Bronchial epithelial cell (primary cell): ENCODE measurements at regions not wholly inside any gene's neighbourhood (a gene's known extent, or its start where the extent isn't known, plus 50 kb on each side); places are given as distances from the start of the nearest gene placed in this dataset.

Experiments
- DNase-seq: peaks from one replicate; pipeline ENCODE4 v3.0.0-alpha.2; 2010; ENCODE audit warnings: low read depth
- FAIRE-seq: peaks from 2 replicates; lab custom pipeline; 2011; peaks lifted over from hg19 to GRCh38; lab: Jason Lieb, UNC
- H3K27me3 ChIP-seq: 2 replicates; pipeline ENCODE4 v1.5.1; 2011; ENCODE audit warnings: low read length; ENCODE audit not compliant: control insufficient read depth, insufficient read depth
- H3K36me3 ChIP-seq: 2 replicates; pipeline ENCODE4 v1.5.1; 2011; ENCODE audit warnings: low read length; ENCODE audit not compliant: control insufficient read depth, insufficient read depth
- H3K4me3 ChIP-seq: 2 replicates; pipeline ENCODE4 v1.5.1; 2011; ENCODE audit warnings: mild to moderate bottlenecking, low read depth, low read length, control low read depth
- TF ChIP-seq, protein P1 (sequence below): IDR thresholded peaks from 2 replicates; pipeline ENCODE4 v1.5.1; 2011; ENCODE audit warnings: mild to moderate bottlenecking, moderate library complexity, low read length, control low read depth, inconsistent platforms; ENCODE audit not compliant: insufficient read depth, severe bottlenecking

GRCh38 chr18:8942021-8942908 lies 160.2 kb upstream of the NDUFV2 start:
- Histone ChIP-seq H3K36me3 (no peaks in the 10 kb centered on the region), H3K27me3 (no peaks in the 10 kb centered on the region), H3K4me3 (no peak overlapping the region)
- FAIRE-seq = no peak
- TF ChIP-seq, protein P1, sequence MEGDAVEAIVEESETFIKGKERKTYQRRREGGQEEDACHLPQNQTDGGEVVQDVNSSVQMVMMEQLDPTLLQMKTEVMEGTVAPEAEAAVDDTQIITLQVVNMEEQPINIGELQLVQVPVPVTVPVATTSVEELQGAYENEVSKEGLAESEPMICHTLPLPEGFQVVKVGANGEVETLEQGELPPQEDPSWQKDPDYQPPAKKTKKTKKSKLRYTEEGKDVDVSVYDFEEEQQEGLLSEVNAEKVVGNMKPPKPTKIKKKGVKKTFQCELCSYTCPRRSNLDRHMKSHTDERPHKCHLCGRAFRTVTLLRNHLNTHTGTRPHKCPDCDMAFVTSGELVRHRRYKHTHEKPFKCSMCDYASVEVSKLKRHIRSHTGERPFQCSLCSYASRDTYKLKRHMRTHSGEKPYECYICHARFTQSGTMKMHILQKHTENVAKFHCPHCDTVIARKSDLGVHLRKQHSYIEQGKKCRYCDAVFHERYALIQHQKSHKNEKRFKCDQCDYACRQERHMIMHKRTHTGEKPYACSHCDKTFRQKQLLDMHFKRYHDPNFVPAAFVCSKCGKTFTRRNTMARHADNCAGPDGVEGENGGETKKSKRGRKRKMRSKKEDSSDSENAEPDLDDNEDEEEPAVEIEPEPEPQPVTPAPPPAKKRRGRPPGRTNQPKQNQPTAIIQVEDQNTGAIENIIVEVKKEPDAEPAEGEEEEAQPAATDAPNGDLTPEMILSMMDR = no peak
- no peak for DNase-seq

DNA sequence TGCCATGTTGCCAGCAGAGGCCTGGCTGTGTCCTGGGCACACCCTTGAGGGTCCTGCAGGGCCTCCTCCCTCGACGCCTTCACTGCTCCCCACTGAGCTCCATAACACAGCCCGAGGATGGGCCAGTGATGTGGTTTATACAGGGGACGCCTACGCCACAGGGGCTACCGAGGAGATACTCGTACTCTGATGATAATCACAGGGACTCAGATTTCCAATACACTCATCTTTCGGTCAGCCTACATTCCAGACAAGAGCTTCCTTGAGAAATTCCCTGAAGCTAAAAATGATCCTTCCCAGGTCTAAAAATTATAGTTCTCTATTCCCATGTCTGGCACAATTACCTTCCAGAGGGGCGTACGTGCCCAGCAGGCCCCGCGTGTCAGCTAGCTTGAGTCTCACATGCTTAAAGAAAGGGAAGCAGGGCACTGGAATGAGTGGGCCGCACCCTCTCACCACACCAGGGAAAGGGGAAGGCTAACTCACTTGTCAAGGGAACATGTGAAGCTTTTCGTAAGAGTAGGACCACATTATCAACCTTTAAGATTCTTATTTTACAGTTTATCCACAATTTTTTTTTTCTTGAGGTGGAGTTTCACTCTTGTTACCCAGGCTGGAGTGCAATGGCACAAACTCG lies 159.5 kb upstream of the NDUFV2 start:
- TF ChIP-seq, protein P1 = no peak
- FAIRE-seq = no peak

GRCh38 chr18:8943900-8944870 lies 158.3 kb upstream of the NDUFV2 start:
- Histone ChIP-seq H3K4me3 (no peak overlapping the region), H3K27me3 (no peaks in the 10 kb centered on the region), H3K36me3 (no peaks in the 10 kb centered on the region)
- FAIRE-seq (no peak), DNase-seq (no peak)
- TF ChIP-seq, protein P1 = no peak

More for the DNA sequence above, 159.5 kb upstream of the NDUFV2 start:
- no peaks in the 10 kb centered on the region for H3K27me3 ChIP-seq
- no peak for DNase-seq
- no peak overlapping the region for H3K4me3 ChIP-seq
- no peaks in the 10 kb centered on the region for H3K36me3 ChIP-seq

DNA sequence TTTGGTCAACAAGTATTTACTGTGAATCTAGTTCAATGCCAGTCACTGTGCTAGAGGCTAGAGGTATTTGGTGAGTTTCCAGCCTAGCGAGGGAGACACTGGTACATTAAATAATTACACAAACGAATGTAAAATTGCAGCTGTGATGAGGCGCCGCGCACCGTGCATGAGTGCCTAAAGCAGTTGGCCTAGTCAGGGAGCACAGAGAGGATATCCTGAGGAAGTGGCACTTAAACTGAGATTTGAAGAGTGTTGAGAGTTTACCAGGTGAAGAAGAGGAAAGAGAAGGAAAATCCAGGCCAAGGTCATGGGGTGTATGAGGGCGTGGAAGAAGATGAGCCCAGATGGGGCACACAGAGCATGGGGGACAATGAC lies 157.6 kb upstream of the NDUFV2 start:
- peak; percentile 52 for FAIRE-seq
- Histone ChIP-seq H3K36me3 (no peaks in the 10 kb centered on the region), H3K27me3 (no peaks in the 10 kb centered on the region), H3K4me3 (no peak overlapping the region)
- TF ChIP-seq, protein P1 = no peak
- no peak for DNase-seq

DNA sequence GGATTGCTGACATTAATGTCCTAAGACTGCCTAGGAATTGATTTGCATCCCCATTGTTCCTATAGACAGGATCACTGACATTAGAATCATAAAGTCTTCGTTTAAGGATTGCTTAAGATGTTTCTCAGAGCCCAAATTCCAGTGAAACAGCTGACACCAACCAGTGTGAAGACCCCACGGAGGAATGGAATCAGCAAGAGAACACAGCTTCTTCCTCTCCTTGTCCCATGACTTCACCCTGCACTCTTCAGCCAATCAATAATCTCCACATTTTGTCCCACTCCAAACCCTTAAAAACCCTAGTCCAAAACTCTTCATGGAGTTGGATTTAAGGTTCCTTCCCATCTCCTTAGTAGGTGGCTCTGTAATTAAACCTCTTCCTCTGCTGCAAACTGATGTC lies 157.0 kb upstream of the NDUFV2 start:
- H3K27me3 ChIP-seq = no peaks in the 10 kb centered on the region
- H3K4me3 ChIP-seq = no peak overlapping the region
- H3K36me3 ChIP-seq = no peaks in the 10 kb centered on the region
- TF ChIP-seq, protein P1 = no peak
- FAIRE-seq = no peak
- no peak for DNase-seq
